HepG2 (cell line): ENCODE measurements at regions not wholly inside any gene's neighbourhood (a gene's known extent, or its start where the extent isn't known, plus 50 kb on each side); places are given as distances from the start of the nearest gene placed in this dataset.
A peak's percentile ranks its signal among the peaks of the same experiment; 100 is the strongest.

ENCODE experiments used
- CREM ChIP-seq, 2 experiments: sonication (generic) in 1 of 2; formaldehyde crosslinking in 1 of 2; IDR thresholded peaks; 2 replicates each; pipeline versions ENCODE4 v1.4.0 to v1.6.1; 2016 to 2020; ENCODE audit warnings: antibody characterized with exemption in 1 of 2, mild to moderate bottlenecking in 1 of 2, missing genetic modification reagents in 1 of 2
- FOSL2 ChIP-seq: sonication (generic); formaldehyde crosslinking; IDR thresholded peaks from 2 replicates; pipeline ENCODE4 v1.4.0; 2020; ENCODE audit warnings: missing genetic modification reagents
- GABPB1 ChIP-seq: IDR thresholded peaks from 2 replicates; pipeline ENCODE4 v1.6.1; 2016; ENCODE audit warnings: mild to moderate bottlenecking, missing genetic modification reagents, moderate library complexity, missing compliant biosample characterization
- HDAC1 ChIP-seq: sonication (generic); formaldehyde crosslinking; IDR thresholded peaks from 2 replicates; pipeline ENCODE4 v1.5.1; 2020; ENCODE audit warnings: mild to moderate bottlenecking, missing genetic modification reagents
- HNF1A ChIP-seq, 2 experiments: sonication (generic) in 1 of 2; formaldehyde crosslinking in 1 of 2; IDR thresholded peaks; 2 replicates each; pipeline versions ENCODE4 v1.4.0 to v1.6.1; 2016 to 2020; ENCODE audit warnings: borderline replicate concordance in 1 of 2, low read depth in 1 of 2, mild to moderate bottlenecking in 1 of 2, missing genetic modification reagents in 1 of 2
- HOXA3 ChIP-seq: sonication (generic); formaldehyde crosslinking; IDR thresholded peaks from 2 replicates; pipeline ENCODE4 v1.5.0; 2020; ENCODE audit warnings: missing genetic modification reagents
- IRF2 ChIP-seq: IDR thresholded peaks from 2 replicates; pipeline ENCODE4 v1.6.1; 2018; ENCODE audit warnings: missing genetic modification reagents, missing compliant biosample characterization
- KDM2A ChIP-seq: sonication (generic); formaldehyde crosslinking; IDR thresholded peaks from 2 replicates; pipeline ENCODE4 v1.4.0; 2020; ENCODE audit warnings: low read depth, missing genetic modification reagents, borderline replicate concordance
- KDM4B ChIP-seq: sonication (generic); formaldehyde crosslinking; IDR thresholded peaks from 2 replicates; pipeline ENCODE4 v1.4.0; 2020; ENCODE audit warnings: missing genetic modification reagents
- MLX ChIP-seq: IDR thresholded peaks from 2 replicates; pipeline ENCODE4 v1.6.1; 2016
- NFIC ChIP-seq: IDR thresholded peaks from 2 replicates; pipeline ENCODE4 v1.6.1; 2012; ENCODE audit warnings: mild to moderate bottlenecking, low read length, inconsistent platforms
- NFKB2 ChIP-seq: sonication (generic); formaldehyde crosslinking; IDR thresholded peaks from 2 replicates; pipeline ENCODE4 v1.4.0; 2020; ENCODE audit warnings: missing genetic modification reagents, borderline replicate concordance
- PHF8 ChIP-seq: sonication (generic); formaldehyde crosslinking; IDR thresholded peaks from 2 replicates; pipeline ENCODE4 v1.5.0; 2020; ENCODE audit warnings: missing genetic modification reagents
- SALL1 ChIP-seq: sonication (generic); formaldehyde crosslinking; IDR thresholded peaks from 2 replicates; pipeline ENCODE4 v1.8.0; 2022; ENCODE audit warnings: mild to moderate bottlenecking, missing genetic modification reagents
- TFAP4 ChIP-seq: sonication (generic); IDR thresholded peaks from 2 replicates; pipeline ENCODE4 v1.6.1; 2016; ENCODE audit warnings: low read depth, borderline replicate concordance
- THAP11 ChIP-seq: IDR thresholded peaks from 2 replicates; pipeline ENCODE4 v1.6.1; 2016; ENCODE audit warnings: missing biosample characterization, missing genetic modification reagents
- ZNF207 ChIP-seq: fragments of 450-650 bp; IDR thresholded peaks from 2 replicates; pipeline ENCODE4 v1.6.1; 2016; ENCODE audit warnings: antibody characterized with exemption, borderline replicate concordance
- ZNF281 ChIP-seq: sonication (generic); formaldehyde crosslinking; IDR thresholded peaks from 2 replicates; pipeline ENCODE4 v1.4.0; 2020; ENCODE audit warnings: missing genetic modification reagents, borderline replicate concordance
- ZNF350 ChIP-seq: sonication (generic); formaldehyde crosslinking; IDR thresholded peaks from 2 replicates; pipeline ENCODE4 v1.4.0; 2020; ENCODE audit warnings: mild to moderate bottlenecking, low read depth, missing genetic modification reagents, borderline replicate concordance
- ZNF605 ChIP-seq: sonication (generic); formaldehyde crosslinking; IDR thresholded peaks from 2 replicates; pipeline ENCODE4 v1.8.0; 2022; ENCODE audit warnings: mild to moderate bottlenecking, missing genetic modification reagents
- ZNF629 ChIP-seq: sonication (generic); formaldehyde crosslinking; conservative IDR thresholded peaks from 2 replicates; pipeline ENCODE4 v1.5.0; 2020; ENCODE audit warnings: missing genetic modification reagents
- ZNF761 ChIP-seq: sonication (generic); formaldehyde crosslinking; conservative IDR thresholded peaks from 2 replicates; pipeline ENCODE4 v1.4.0; 2020; ENCODE audit warnings: mild to moderate bottlenecking, missing genetic modification reagents

- TF ChIP-seq HNF1A (IDR thresholded peaks at IDR 0.05; ENCODE audit: low read depth) (peak; percentile 30; the same call in 1 of the 2 replicates), HNF1A (CRISPR knock-in tag; IDR thresholded peaks at IDR 0.05; ENCODE audit: borderline replicate concordance) (no peak), ZNF761 (CRISPR knock-in tag) (no peak), GABPB1 (CRISPR knock-in tag) (peak; percentile 36; the same call in 1 of the 2 replicates), NFKB2 (CRISPR knock-in tag) (no peak), ZNF605 (CRISPR knock-in tag) (0 out of 2 replicates have a peak, but pooled peaks have one; percentile 28), HOXA3 (peak; percentile 70), ZNF281 (CRISPR knock-in tag) (peak; percentile 44; the same call in 1 of the 2 replicates), CREM (IDR thresholded peaks at IDR 0.05) (peak; percentile 23; the same call in 1 of the 2 replicates), CREM (CRISPR knock-in tag; IDR thresholded peaks at IDR 0.05) (no peak), TFAP4 (peak; percentile 87; the same call in 1 of the 2 replicates), FOSL2 (CRISPR knock-in tag) (peak; percentile 68), NFIC (peak; percentile 72), ZNF629 (CRISPR knock-in tag) (peak; percentile 13; the same call in 1 of the 2 replicates), MLX (CRISPR knock-in tag) (peak; percentile 90), HDAC1 (CRISPR knock-in tag) (peak; percentile 77), SALL1 (CRISPR knock-in tag) (peak; percentile 90), IRF2 (CRISPR knock-in tag) (peak; percentile 68), PHF8 (CRISPR knock-in tag) (no peak), ZNF207 (no peak), THAP11 (CRISPR knock-in tag) (peak; percentile 50), KDM4B (CRISPR knock-in tag) (0 out of 2 replicates have a peak, but pooled peaks have one; percentile 22), KDM2A (CRISPR knock-in tag) (peak; percentile 50; the same call in 1 of the 2 replicates), ZNF350 (no peak)
These were observed 56.2 kb upstream of the RAPGEF2 start (continued) for GRCh38 chr4:159046683-159047082.
